ENCODE measurements at regions not wholly inside any gene's neighbourhood (a gene's known extent, or its start where the extent isn't known, plus 50 kb on each side); places are given as distances from the start of the nearest gene placed in this dataset.
A peak's percentile ranks its signal among the peaks of the same experiment; 100 is the strongest.

DNA sequence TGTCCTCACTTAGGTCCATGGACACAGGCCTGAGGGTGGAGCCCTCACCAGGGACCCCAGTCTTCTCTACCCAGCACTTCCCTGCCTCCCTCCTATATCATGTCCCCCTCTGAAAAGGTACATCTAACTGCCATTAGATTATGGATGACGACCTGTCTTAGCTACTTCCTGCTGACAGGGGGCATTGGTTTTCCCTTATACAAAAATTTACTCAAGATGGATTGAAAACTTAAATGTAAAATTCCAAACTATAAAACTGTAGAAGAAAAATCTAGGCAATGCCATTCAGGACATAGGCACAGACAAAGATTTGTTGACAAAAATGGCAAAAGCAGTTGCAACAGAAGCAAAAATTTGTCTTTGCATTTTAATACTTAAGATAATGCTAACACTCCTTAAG, 623.2 kb upstream of the FAM174A start:
- DNase-seq (ENCODE audit: low spot score), result no peak

DNA sequence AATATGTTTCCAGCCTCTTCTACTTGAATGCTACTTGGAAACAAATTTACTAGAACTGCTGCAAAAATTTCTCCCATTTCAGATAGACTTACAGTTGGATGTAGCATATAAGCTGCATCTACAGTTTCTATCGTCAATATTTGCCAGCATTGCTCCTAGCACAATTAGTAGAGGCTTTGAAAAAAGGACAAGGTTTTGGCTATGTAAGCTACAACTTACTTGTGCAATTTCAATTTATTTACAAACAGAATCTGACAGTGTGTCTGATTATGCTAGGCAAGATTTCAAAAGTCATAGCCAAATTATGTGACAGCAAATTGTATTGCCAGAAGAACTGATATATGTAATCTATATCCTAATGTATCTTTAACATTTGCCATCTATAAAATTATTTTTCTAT, 628.4 kb upstream of the FAM174A start:
- no peak for DNase-seq (ENCODE audit: low spot score)

DNA sequence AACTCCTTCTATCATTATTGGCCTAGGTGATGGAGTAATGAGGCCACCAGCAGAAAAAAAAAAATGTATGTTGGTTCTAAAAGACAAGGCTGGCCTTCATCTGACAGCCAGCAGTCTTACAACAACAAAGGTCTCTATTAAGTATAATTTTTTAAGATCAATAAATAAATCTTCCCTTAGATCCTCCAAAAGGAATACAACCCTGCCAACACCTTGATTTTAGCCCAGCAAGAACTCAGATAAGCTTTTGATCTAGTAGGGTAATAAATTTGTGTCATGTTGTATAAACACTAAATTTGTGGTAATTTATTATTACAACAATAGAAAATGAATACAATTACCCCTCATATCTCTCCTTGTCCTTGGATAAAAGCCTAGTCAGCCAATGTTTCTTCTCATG, 633.2 kb upstream of the FAM174A start:
- no peak for DNase-seq (ENCODE audit: low spot score)

DNA sequence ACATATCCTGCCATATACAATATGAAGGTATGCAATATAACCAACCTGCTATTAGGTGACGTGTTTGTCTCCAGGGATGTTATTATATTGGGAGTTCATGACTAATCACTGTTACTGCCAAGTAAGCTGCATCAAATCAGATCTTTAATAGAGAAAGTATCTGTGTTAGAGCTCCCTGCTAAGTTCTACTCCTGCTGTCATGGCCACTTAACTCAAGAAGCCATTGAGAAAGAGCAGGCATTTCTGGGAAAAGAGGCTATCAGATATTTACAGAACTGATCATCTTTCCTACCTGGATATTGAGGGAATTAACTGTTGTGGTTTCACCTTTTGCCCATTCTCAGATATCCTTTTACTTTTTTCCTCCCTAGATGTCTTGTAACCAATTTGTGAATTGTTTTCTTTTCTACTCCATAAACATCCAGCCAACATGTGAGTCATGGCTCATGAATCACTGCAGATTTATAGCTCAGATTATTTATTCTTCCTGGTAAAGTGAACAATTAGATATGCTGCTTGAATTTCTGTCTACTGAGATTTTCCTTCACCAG, 634.8 kb upstream of the FAM174A start:
- peak; percentile 80 for DNase-seq (ENCODE audit: low spot score)

DNA sequence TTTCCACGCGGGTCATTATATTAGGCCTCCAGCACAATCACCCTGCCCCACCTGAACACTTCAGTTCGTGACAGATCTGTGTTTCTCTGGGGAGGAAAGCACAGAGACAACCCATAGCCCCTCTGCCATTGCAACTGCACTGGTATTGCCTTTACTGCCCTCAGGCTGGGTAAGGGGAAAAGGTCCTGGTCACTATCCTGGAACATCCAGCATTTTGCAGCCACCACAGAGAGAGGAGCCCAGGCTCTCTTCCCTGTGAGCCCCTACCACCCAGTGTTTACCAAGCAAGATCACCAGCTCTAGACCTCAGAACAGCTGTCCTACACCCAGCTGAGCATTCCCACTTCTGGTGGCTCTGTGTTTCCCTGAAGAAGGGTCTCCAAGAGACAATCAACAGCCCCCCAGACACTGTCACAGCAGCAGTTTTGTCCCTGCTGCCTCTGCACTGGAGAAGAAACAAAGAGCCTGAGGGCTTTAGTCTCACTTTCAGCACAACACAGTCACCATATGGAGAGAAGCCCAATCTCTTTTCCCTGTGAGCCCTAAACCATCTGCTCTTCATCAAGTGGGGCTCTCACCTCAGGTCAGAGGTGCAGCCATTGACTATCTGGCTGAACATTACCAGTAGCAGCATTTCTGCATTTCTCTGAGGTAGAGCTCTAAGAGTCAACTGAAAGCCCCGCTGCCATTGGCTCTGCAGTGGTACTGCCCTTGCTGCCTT, 655.2 kb upstream of the FAM174A start:
- no peak for DNase-seq (ENCODE audit: low spot score)

DNA sequence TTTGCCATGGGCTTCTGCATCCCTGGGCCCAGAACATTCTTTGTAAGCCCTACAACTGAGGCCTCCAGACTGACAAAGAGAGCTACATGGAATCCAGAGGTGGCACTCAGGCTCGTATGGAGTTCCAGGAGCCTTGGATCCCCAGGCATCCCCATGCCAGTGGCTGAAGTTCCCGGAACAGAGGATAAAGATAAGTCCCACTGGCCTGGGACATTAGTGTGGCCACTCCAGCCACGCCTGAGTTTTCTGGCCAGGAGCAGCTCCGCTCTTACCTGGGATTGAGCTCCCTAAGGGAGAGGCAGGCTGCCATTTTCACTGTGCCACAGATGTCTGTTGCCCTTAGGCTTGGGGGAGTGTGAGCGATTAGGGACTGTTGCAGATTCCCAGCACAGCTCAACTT, 656.3 kb upstream of the FAM174A start:
- no peak for DNase-seq (ENCODE audit: low spot score)

DNA sequence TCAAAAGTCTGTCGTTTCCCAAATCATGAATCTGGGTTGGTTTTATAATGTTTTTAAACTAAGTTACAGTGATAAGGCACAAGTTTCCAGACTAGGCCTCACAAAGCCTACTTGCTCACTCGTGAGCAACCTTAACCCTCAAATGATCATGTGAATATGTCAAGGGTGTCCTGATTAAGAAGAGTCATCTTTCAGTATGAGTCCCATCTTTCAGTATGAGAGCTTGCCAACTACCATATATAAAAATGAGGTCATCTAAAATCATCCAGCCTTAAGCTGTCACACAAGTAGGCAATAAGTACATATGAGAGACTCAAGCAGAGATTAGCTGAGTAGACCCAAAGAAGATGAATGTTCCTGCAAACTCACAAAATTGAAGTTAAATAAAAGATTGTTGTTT, 668.4 kb upstream of the FAM174A start:
- DNase-seq (ENCODE audit: low spot score), result no peak

DNA sequence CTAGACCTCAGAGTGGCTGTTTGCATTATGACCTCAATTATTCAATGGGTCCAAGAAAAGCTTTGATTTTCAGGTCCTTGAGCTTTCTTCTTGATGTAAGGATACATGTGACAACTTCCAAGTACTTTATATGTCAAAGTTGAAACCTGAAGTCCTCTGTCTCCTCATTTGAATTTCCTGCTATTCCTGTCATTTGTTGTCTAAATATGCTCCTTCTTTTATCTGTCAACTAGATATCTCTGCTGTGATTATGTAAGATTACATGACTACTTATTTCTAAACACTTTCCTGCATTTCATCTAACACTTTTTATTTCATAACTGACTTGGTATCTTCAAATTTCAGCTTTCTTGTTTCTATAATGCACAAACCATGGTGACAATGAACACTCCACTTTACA, 670.0 kb upstream of the FAM174A start:
- DNase-seq (ENCODE audit: low spot score), result no peak

DNA sequence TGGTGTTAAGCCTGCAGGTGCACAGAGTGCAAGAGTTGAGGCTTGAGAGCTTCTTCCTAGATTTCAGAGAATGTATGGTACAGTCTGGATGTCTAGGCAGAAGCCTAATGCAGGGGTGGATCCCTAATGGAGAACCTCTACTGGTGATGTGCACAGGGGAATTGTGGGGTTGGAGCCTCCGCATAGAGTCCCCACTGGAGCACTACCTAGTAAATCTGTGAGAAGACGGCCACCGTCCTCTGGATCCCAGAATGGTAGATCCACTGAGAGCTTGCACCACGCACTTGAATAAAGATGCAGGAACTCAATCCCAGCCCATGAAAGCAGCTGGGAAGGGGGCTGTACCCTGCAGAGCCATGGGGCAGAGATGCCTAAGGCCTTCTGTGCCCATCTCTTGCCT, 699.4 kb upstream of the FAM174A start:
- no peak for DNase-seq (ENCODE audit: low spot score)

DNA sequence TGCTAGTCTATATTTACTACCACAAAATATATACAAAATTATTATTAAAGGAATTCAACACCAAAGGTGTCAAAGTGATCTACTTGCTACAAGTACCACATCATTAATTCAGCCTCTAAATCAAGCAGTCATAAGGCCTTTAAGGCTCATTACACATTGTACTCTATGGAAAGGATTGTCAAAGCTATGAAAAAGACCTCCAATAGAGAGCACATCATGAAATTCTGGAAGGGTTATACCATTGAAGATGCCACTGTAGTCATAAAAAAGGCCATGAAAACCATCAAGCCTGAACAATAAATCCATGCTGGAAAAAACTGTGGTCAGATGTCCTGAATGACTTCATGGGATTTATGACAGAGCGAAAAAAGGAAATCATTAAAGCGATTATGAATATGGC, 708.0 kb upstream of the FAM174A start:
- DNase-seq (ENCODE audit: low spot score), result no peak

DNA sequence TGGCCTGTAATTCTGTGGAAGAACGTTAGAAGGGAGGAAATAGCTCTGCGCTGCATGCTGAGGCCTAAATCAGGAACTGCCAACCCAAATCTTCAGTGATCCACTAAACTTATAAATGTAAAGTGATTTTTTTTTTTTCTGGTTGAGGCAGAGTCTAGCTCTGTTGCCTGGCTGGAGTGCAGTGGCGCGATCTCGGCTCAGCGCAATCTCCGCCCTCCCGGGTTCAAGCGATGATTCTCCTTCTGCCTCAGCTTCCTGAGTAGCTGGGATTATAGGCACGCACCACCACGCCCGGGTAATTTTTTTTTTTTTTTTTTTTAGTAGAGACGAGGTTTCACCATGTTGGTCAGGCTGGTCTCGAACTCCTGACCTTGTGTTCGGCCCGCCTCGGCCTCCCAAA, 717.4 kb upstream of the FAM174A start:
- no peak for DNase-seq (ENCODE audit: low spot score)

DNA sequence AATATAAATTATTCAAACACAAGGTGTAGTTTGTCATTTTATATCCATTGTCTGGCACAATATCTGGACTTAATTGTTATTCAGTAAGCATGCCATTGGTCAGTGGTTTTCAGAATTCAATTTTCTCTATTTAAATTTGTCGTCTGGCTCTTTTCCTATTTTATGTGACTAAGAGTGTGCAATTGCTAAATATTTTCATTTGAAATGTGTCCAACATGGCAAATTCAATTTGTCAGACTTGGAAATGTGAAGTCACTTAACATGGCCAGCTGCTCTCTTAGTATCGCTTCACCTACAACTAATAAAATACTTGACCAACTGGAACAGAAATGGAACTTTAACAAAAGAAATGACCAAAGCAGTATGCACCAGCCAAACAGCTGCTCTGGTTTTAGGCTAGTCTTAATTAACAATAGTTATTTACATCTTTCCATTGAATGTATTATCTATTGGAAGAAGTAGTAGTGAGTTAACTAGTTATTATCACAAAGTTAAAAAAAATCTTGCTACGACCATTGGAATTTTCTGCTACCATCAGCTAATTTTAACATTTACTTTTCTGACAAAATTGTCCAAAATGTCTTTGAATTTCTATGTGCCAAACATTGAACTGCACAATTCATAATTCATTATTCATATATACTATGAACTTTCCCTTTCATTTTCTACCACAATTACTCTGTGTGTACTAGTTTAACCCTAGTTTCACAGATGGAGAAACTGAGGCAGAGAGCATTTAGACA, 720.7 kb upstream of the FAM174A start:
- DNase-seq (ENCODE audit: low spot score), result no peak

DNA sequence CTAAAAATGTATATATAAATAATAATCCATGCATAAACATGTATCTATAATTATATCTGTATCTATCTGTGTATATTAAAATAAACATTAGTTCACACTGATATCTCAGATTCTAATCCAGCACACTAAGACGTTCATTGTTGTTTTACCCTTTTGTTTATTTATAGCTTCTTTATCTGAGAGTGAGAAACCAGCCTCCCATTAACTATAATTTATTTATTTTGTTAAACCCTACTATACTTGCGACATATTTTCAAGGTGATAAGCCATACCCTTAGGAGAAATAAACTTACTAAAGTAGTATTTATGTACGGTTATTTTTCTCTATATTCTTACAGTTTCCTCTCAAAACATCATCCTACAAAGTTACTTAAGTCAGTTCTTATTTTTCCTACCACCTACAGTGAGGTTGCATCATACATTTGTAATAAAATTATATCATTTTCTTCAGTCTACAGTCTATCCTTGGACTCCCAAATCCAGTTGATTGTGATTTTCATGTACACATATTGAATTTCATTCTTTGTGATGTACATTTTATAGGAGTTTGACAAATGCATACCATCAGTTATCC, 726.4 kb upstream of the FAM174A start:
- no peak for DNase-seq (ENCODE audit: low spot score)

DNA sequence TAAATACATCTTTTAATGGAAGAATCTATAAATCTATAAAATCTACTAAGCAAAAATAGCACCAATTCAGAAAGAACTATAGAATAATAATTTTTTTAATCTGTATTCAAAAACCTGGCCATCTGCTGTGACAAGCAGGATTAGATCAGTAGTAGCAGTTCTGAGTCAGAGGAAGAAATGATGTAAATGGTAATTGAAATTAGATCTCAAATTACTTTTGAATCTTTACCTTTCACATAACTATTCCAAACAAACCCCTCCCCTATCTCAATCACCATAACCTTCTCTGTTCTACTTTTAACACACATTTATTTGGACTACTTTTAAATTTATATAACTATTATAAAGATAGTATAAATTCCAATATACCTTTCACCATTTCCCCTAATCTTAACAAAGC, 727.8 kb upstream of the FAM174A start:
- no peak for DNase-seq (ENCODE audit: low spot score)

DNA sequence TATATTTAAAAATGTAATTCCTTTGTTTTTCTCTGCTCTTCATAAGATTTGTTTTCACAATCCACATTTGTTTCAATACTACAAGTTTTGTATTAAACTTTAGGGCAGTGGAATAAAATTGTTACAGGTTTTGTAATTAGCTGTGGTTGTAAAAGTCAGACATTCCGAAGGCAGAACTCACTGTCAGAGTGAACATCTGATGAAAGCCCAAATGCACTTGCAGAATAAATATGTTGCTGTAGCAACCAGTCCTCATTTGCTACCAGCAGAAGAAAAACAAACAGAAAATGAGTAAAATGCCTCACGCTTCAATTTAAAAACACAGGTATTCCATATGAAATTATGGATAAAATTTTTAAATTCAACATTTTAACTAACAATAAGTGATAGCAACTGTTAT, 740.1 kb upstream of the FAM174A start:
- DNase-seq (ENCODE audit: low spot score), result no peak

DNA sequence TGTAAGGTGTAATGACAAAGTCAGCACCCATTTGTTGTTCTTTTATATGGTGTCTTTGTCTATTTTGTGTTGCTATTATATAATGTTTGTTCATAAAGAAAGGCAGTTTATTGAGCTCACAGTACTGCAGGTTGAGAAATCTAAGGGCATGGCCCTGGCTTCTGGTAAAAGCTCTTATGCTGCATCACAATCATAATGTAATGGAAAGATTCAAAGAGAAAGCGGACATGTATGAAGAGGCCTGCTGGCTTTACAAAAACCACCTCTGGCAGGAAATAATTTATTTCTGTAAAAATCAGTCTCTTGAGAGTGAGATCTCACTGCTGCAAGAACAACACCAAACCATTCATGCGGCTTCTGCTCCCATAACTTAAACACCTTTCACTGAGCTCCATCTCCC, 746.7 kb upstream of the FAM174A start:
- no peak for DNase-seq (ENCODE audit: low spot score)

DNA sequence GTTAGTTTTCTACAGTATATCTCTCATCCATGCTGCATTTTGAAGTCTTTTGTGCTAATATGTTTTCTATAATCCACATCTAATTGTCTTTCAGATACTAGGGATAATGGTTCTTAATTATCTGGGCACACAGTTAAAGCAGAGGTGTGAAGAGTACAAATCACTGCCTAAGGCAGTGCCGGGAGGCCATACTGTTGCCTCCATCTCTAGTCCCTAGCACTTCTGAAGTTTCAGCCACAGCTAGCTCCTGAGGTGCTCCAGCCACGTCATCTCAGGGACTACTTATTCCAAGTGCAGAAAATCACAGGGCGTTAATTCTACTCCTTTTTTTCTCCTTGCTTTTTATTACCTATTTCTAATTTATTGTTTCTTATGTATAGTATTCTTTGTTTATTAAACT, 760.0 kb upstream of the FAM174A start:
- DNase-seq (ENCODE audit: low spot score), result no peak

DNA sequence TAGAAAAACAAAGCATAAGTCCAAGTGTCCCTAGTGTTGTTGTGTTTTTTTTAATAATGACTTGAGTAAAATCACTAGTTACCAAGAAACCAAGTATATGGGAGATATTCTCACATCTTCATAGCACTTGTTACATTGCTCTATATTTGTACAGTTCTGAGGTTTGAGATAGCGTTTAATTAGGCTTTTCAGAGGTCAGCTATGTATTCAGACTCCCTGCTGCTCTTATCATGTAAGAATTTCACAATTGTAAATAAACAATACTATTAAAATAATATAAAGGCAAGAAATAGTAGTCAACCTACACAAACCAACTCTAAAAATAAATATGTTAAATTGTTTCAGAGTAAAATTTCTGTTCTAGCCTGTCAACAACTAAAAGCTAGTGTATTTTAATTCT, 761.9 kb upstream of the FAM174A start:
- DNase-seq (ENCODE audit: low spot score), result no peak

DNA sequence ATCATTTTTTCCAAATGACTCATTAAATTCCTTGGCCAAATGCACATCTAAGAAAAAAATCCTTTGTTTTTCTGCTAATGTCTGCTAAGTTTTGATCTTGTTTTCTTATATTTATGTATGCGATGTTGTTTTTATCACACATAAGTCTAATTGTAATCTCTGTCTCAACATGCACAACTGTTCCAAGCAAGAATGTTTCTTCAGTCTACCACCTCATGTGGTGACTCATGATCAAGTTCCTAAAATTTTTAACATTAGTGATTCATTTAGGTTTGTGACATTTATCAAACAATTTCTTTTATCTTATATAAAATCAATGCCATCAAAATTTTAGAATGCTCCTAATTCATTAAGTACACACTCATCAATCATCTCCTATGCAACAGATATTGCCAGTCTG, 763.9 kb upstream of the FAM174A start:
- DNase-seq (ENCODE audit: low spot score), result no peak

DNA sequence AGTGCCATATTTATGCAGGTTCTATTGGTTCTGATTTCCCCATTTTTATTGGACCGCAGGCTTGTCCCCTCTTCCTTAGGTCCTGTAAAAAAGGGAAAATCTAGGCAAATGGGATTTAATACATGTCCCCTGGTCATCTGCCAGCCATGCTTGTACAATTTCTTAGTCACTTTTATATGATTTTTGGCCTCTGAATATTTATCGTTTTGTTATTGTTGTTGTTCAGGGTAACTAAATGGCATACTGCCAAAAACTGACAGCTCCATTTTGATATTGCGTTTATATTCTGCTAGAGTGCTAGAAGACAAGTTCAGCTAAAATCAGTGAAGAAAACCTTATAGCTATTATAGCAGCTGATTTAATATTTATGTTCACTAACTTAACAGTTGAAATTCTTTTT, 770.2 kb upstream of the FAM174A start:
- peak; percentile 10 for DNase-seq (ENCODE audit: low spot score)

DNA sequence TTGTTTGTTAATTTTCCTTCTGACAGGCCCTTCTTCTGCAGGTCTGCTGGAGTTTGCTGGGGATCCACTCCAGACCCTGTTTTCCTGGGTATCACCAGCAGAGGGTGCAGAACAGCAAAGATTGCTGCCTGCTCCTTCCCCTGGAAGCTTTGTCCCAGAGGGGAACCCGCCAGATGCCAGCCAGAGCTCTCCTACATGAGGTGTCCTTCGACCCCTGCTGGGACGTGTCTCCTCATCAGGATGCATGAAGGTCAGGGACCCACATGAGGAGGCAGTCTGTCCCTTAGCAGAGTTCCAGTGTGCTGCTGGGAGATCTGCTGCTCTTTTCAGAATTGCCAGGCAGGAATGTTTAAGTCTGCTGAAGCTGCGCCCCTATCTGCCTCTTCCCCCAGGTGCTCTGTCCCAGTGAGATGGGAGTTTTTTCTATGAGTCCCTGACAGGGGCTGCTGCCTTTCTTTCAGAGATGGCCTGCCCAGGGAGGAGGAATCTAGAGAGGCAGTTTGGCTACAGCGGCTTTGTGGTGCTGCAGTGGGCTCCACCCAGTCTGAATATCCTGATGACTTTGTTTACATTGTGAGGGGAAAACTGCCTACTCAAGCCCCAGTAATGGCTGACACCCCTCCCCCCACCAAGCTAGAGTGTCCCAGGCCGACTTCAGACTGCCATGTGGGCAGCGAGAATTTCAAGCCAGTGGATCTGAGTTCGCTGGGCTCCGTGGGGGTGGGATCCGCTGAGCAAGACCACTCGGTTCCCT, 772.0 kb upstream of the FAM174A start:
- no peak for DNase-seq (ENCODE audit: low spot score)

DNA sequence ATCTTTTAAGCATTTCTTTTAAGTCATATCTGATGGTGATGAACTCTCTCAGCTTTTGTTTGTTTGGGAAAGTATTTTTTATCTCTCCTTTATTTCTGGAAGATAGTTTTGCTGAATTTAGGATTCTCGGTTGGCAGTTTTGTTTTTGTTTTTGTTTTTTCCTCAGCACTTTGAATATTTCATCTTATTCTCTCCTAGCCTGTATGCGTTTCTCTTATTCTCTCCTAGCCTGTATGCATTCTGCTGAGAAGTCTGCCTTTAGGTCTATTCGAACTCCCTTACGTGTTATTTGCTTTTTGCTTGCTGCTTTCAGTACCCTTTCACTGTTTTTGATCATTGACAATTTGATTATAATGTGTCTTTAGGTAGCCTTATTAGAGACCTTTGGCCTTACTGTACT, 787.8 kb upstream of the FAM174A start:
- DNase-seq (ENCODE audit: low spot score), result no peak

Measured in HT-29 (cell line).